ENCODE measurements at regions not wholly inside any gene's neighbourhood (a gene's known extent, or its start where the extent isn't known, plus 50 kb on each side); places are given as distances from the start of the nearest gene placed in this dataset.

DNA sequence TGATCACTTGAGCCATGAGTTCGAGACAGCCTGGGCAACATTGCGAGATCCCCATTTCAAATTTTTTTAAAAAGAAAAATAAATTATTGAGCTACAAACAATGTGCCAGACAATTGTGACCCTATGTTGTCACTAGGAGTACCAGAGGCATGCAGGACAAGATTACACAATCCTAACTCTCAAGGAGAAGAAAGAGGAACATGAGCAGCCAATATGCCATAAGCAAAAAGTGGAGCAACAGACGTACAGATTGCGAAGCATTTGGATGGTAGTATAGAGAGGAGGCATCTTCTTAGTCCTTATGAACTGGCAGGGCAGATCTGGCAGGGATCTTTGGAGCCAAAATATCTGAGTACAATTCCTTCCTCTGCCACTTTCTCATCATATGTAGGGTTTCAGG, 156.4 kb downstream of the OR2B2 start:
- WGBS, 2 donors, result 76 to 91% methylated on average over 4 of the region's 4 CpGs

GRCh38 chr6:27754408-27754782, 157.8 kb downstream of the OR2B2 start:
- peak overlapping the region in 2 of 4 donors; percentile 11 to 22 for H3K27ac ChIP-seq
- 5 to 24% methylated on average over 1 of the region's 1 CpG for WGBS, 2 donors
- H3K4me1 ChIP-seq, result peaks cover 0 to 42% (median 6%) of the 10 kb centered on the region in 3 donors
- H3K36me3 ChIP-seq, result no peaks in the 10 kb centered on the region
- no peak for TF ChIP-seq POLR2A (IDR thresholded peaks at IDR 0.05)
- TF ChIP-seq CTCF (IDR thresholded peaks at IDR 0.05), result no peak
- intact Hi-C loops (cut with DNase I), result loop anchor here (10.0 kb wide), 1 partner anchor 240 kb away; no protein-coding TSS in a partner anchor
- H3K27me3 ChIP-seq, result peaks cover 0 to 36% (median 0%) of the 10 kb centered on the region in 4 donors
- no peaks in the 10 kb centered on the region for H3K9me3 ChIP-seq
- H3K4me3 ChIP-seq, result peak overlapping the region in 3 of 4 donors; percentile 74 to 83 (median 79)
- no peak for DNase-seq

More for the DNA sequence above, 156.4 kb downstream of the OR2B2 start:
- Histone ChIP-seq H3K4me1 (peaks cover 0 to 42% (median 6%) of the 10 kb centered on the region in 3 donors), H3K4me3 (no peak overlapping the region), H3K27ac (no peak overlapping the region), H3K27me3 (peaks cover 0 to 48% (median 0%) of the 10 kb centered on the region in 4 donors), H3K9me3 (no peaks in the 10 kb centered on the region), H3K36me3 (no peaks in the 10 kb centered on the region)
- no peak for DNase-seq
- intact Hi-C loops (cut with DNase I), result loop anchor here (10.0 kb wide), 1 partner anchor 241 kb away; no protein-coding TSS in a partner anchor
- no peak for TF ChIP-seq CTCF (IDR thresholded peaks at IDR 0.05)
- no peak for TF ChIP-seq POLR2A (IDR thresholded peaks at IDR 0.05)

GRCh38 chr6:27753668-27754407, 158.4 kb downstream of the OR2B2 start:
- WGBS, 2 donors, result 0 to 2% methylated on average over 6 to 12 of the region's 12 CpGs
- Histone ChIP-seq H3K27ac (peak overlapping the region in 3 of 4 donors; percentile 3 to 22 (median 11)), H3K4me1 (peaks cover 0 to 42% (median 6%) of the 10 kb centered on the region in 3 donors), H3K36me3 (no peaks in the 10 kb centered on the region), H3K4me3 (peak overlapping the region; percentile 54 to 83 (median 76)), H3K27me3 (peaks cover 0 to 33% (median 0%) of the 10 kb centered on the region in 4 donors), H3K9me3 (no peaks in the 10 kb centered on the region)
- TF ChIP-seq CTCF (IDR thresholded peaks at IDR 0.05) (no peak), POLR2A (IDR thresholded peaks at IDR 0.05) (no peak)
- no peak for DNase-seq
- intact Hi-C loops (cut with DNase I), result loop anchor here (10.0 kb wide), 1 partner anchor 239 kb away; no protein-coding TSS in a partner anchor

GRCh38 chr6:27752038-27752885, 159.9 kb downstream of the OR2B2 start:
- peak overlapping the region; percentile 78 to 89 (median 86) for H3K27ac ChIP-seq
- peaks cover 0 to 35% (median 6%) of the 10 kb centered on the region in 3 donors for H3K4me1 ChIP-seq
- peak overlapping the region; percentile 54 to 83 (median 76) for H3K4me3 ChIP-seq
- TF ChIP-seq CTCF (IDR thresholded peaks at IDR 0.05) (peak; percentile 61 to 87 (median 80)), POLR2A (IDR thresholded peaks at IDR 0.05) (no peak)
- intact Hi-C loops (cut with DNase I), result loop anchor here (10.0 kb wide), 1 partner anchor 237 kb away; no protein-coding TSS in a partner anchor
- WGBS, 2 donors, result 3 to 10% methylated on average over 15 to 23 of the region's 24 CpGs
- H3K36me3 ChIP-seq, result no peaks in the 10 kb centered on the region
- peaks cover 0 to 29% (median 0%) of the 10 kb centered on the region in 4 donors for H3K27me3 ChIP-seq
- H3K9me3 ChIP-seq, result no peaks in the 10 kb centered on the region
- DNase-seq, result no peak

All from esophagus squamous epithelium (tissue), 5 donors.